Adrenal gland (tissue), 5 donors: ENCODE measurements at regions not wholly inside any gene's neighbourhood (a gene's known extent, or its start where the extent isn't known, plus 50 kb on each side); places are given as distances from the start of the nearest gene placed in this dataset.

ENCODE experiments used
- POLR2A ChIP-seq, 2 donors: fragments of 450-650 bp; IDR thresholded peaks; one replicate each; pipeline ENCODE4 v1.6.1; 2017; ENCODE audit warnings: antibody characterized with exemption in 2 of 2, mild to moderate bottlenecking in 2 of 2, moderate library complexity in 1 of 2
- TF ChIP-seq, protein P1 (sequence below), 6 experiments: fragments of 450-650 bp in 4 of 6; fragments of 200-600 bp in 2 of 6; sonication (generic) in 1 of 6; IDR thresholded peaks; 1 replicate in 5 of 6; 2 replicates in 1 of 6; pipeline versions ENCODE4 v1.5.1 to v1.8.0; 2016 to 2021; ENCODE audit warnings: antibody characterized with exemption in 6 of 6, mild to moderate bottlenecking in 2 of 6, moderate library complexity in 1 of 6
- donor health status: DM: no; HTN: no; CAD: no.

GRCh38 chr1:94592571-94592920, 51.0 kb upstream of the F3 start:
- TF ChIP-seq, protein P1, sequence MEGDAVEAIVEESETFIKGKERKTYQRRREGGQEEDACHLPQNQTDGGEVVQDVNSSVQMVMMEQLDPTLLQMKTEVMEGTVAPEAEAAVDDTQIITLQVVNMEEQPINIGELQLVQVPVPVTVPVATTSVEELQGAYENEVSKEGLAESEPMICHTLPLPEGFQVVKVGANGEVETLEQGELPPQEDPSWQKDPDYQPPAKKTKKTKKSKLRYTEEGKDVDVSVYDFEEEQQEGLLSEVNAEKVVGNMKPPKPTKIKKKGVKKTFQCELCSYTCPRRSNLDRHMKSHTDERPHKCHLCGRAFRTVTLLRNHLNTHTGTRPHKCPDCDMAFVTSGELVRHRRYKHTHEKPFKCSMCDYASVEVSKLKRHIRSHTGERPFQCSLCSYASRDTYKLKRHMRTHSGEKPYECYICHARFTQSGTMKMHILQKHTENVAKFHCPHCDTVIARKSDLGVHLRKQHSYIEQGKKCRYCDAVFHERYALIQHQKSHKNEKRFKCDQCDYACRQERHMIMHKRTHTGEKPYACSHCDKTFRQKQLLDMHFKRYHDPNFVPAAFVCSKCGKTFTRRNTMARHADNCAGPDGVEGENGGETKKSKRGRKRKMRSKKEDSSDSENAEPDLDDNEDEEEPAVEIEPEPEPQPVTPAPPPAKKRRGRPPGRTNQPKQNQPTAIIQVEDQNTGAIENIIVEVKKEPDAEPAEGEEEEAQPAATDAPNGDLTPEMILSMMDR (IDR thresholded peaks at IDR 0.05) = no peak
- no peak for TF ChIP-seq POLR2A (IDR thresholded peaks at IDR 0.05)
